GM12878 (cell line): ENCODE measurements at regions not wholly inside any gene's neighbourhood (a gene's known extent, or its start where the extent isn't known, plus 50 kb on each side); places are given as distances from the start of the nearest gene placed in this dataset.

ENCODE experiments used
- ATAC-seq: fragments of 200-7000 bp; cut with Tn5 transposase; 3 replicates; pipeline ENCODE4 v1.9.1; 2020; ENCODE audit warnings: mild to moderate bottlenecking, moderate library complexity
- BruUV-seq: library from RNA; stranded (reverse); fragments of 400-500 nt; replicated peaks from 2 replicates; lab custom pipeline; 2021; lab: Mats Ljungman, UMichigan
- CTCF ChIA-PET: fragments of 300-600 bp; sonication (Branson Sonifier 250); formaldehyde crosslinking; extraction: SDS; loops from one replicate; lab custom pipeline; 2021; ENCODE audit warnings: inconsistent platforms; lab: Yijun Ruan, JAX
- POLR2A ChIA-PET: fragments of 350-600 bp; formaldehyde crosslinking; extraction: SDS; loops from one replicate; lab custom pipeline; 2021; ENCODE audit warnings: inconsistent platforms; lab: Charles Lee
- RAD21 ChIA-PET: fragments of 300-600 bp; sonication (Branson Sonifier 250); formaldehyde crosslinking; loops from one replicate; lab custom pipeline; 2023; ENCODE audit warnings: antibody characterized with exemption; ENCODE audit not compliant: unreplicated experiment; lab: Charles Lee
- SMC1A ChIA-PET: fragments of 300-600 bp; sonication (Branson Sonifier 250); formaldehyde crosslinking; loops from one replicate; lab custom pipeline; 2023; ENCODE audit not compliant: unreplicated experiment, uncharacterized antibody; lab: Charles Lee
- DNase-seq: peaks from one replicate; pipeline ENCODE4 v3.0.0-alpha.2; 2011; ENCODE audit warnings: low read depth, low spot score
- FAIRE-seq: peaks from 3 replicates; lab custom pipeline; 2011; peaks lifted over from hg19 to GRCh38; lab: Jason Lieb, UNC
- H2AFZ ChIP-seq: 2 replicates; pipeline ENCODE4 v1.6.0; 2011; ENCODE audit warnings: low read depth, low read length, control low read depth; ENCODE audit not compliant: control insufficient read depth
- H3K27ac ChIP-seq: 2 replicates; pipeline ENCODE4 v1.5.1; 2011; ENCODE audit warnings: control low read depth; ENCODE audit not compliant: control insufficient read depth, insufficient read depth
- H3K27me3 ChIP-seq, 2 experiments: replicated peaks in 1 of 2; 2 replicates each; pipeline versions ENCODE4 v1.6.0 to v1.6.1; 2011; ENCODE audit warnings: low read length in 1 of 2; ENCODE audit not compliant: control insufficient read depth in 2 of 2, insufficient read depth in 2 of 2
- H3K36me3 ChIP-seq, 2 experiments: 2 replicates each; pipeline ENCODE4 v1.5.1; 2011; ENCODE audit warnings: low read length in 1 of 2; ENCODE audit not compliant: control insufficient read depth in 2 of 2, insufficient read depth in 2 of 2
- H3K4me1 ChIP-seq: 2 replicates; pipeline ENCODE4 v1.6.1; 2011; ENCODE audit warnings: mild to moderate bottlenecking, low read length, moderate library complexity, mixed read lengths; ENCODE audit not compliant: control insufficient read depth, insufficient read depth
- H3K4me2 ChIP-seq: 2 replicates; pipeline ENCODE4 v1.6.0; 2011; ENCODE audit warnings: control low read depth; ENCODE audit not compliant: control insufficient read depth, insufficient read depth
- H3K4me3 ChIP-seq: fragments of 200-600 bp; sonication (generic); 2 replicates; pipeline ENCODE4 v1.5.1; 2016
- H3K79me2 ChIP-seq: 2 replicates; pipeline ENCODE4 v1.6.0; 2011; ENCODE audit warnings: low read length; ENCODE audit not compliant: control insufficient read depth, insufficient read depth
- H3K9ac ChIP-seq: 2 replicates; pipeline ENCODE4 v1.8.0; 2011; ENCODE audit warnings: low read length, control low read depth, mixed read lengths; ENCODE audit not compliant: control insufficient read depth, insufficient read depth
- H3K9me3 ChIP-seq: replicated peaks from 3 replicates; pipeline ENCODE4 v1.5.1; 2011; ENCODE audit warnings: mild to moderate bottlenecking, low read length; ENCODE audit not compliant: control insufficient read depth, insufficient read depth
- H4K20me1 ChIP-seq: 2 replicates; pipeline ENCODE4 v1.6.0; 2011; ENCODE audit not compliant: control insufficient read depth, insufficient read depth
- ASH2L ChIP-seq: fragments of 300-600, 200-600 bp; sonication (generic); IDR thresholded peaks from 2 replicates; pipeline ENCODE4 v1.6.1; 2017; ENCODE audit warnings: low read depth, mild to moderate bottlenecking, borderline replicate concordance
- CBFB ChIP-seq: IDR thresholded peaks from 2 replicates; pipeline ENCODE4 v1.6.1; 2016; ENCODE audit warnings: antibody characterized with exemption, low read depth
- EED ChIP-seq: sonication (generic); IDR thresholded peaks from 2 replicates; pipeline ENCODE4 v1.6.1; 2016; ENCODE audit warnings: antibody characterized with exemption, low read depth
- EZH2 ChIP-seq: IDR thresholded peaks from 2 replicates; pipeline ENCODE4 v1.6.1; 2012; ENCODE audit warnings: low read depth, mild to moderate bottlenecking, control low read depth, inconsistent platforms, low read length, borderline replicate concordance; ENCODE audit not compliant: control insufficient read depth
- GATAD2B ChIP-seq: fragments of 450-650 bp; conservative IDR thresholded peaks from 2 replicates; pipeline ENCODE4 v1.6.1; 2017; ENCODE audit warnings: low read depth, mild to moderate bottlenecking, moderate library complexity
- HCFC1 ChIP-seq: fragments of 150-350 bp; IDR thresholded peaks from 2 replicates; pipeline ENCODE4 v1.6.1; 2014; ENCODE audit warnings: low read length
- LARP7 ChIP-seq: fragments of 450-650 bp; IDR thresholded peaks from 2 replicates; pipeline ENCODE4 v1.6.1; 2017; ENCODE audit warnings: mild to moderate bottlenecking
- MXI1 ChIP-seq: fragments of 150-350 bp; IDR thresholded peaks from 2 replicates; pipeline ENCODE4 v1.6.1; 2011; ENCODE audit warnings: low read depth, mild to moderate bottlenecking, inconsistent platforms, low read length, improper control_type of control experiment
- NBN ChIP-seq: fragments of 450-650 bp; IDR thresholded peaks from 2 replicates; pipeline ENCODE4 v1.6.1; 2016
- POLR2A ChIP-seq: IDR thresholded peaks from 2 replicates; pipeline ENCODE4 v1.6.1; 2011; ENCODE audit warnings: low read depth, mild to moderate bottlenecking, low read length
- SPI1 ChIP-seq: IDR thresholded peaks from 2 replicates; pipeline ENCODE4 v1.6.1; 2011; ENCODE audit warnings: low read depth, mild to moderate bottlenecking, low read length, moderate library complexity, borderline replicate concordance; ENCODE audit not compliant: insufficient read depth
- TAF1 ChIP-seq: IDR thresholded peaks from 2 replicates; pipeline ENCODE4 v1.6.1; 2011; ENCODE audit warnings: mild to moderate bottlenecking, low read depth, low read length, borderline replicate concordance
- ZZZ3 ChIP-seq: IDR thresholded peaks from 2 replicates; pipeline ENCODE4 v1.6.1; 2011; ENCODE audit warnings: low read depth; ENCODE audit not compliant: control insufficient read depth, insufficient read length
- WGBS: methylation state at CpG from one replicate; pipeline ENCODE4 v1.1.6; 2016; ENCODE audit warnings: low lambda C conversion rate; ENCODE audit not compliant: insufficient replicate concordance, insufficient coverage; ENCODE audit errors: missing lambda C conversion rate; 5-methylcytosine and 5-hydroxymethylcytosine counted together
- in situ Hi-C: fragments of 300-500 bp; cut with MboI; formaldehyde crosslinking; loops from 9 replicates; pipeline ENCODE4 v1.14.3; 2018; ENCODE audit warnings: mixed read lengths
- intact Hi-C: fragments of 100-400 bp; cut with micrococcal nuclease; formaldehyde crosslinking; loops from one replicate; pipeline ENCODE4 v1.14.2; 2022; ENCODE audit not compliant: unreplicated experiment
- TF ChIP-seq, protein P1 (sequence below): fragments of 450-650 bp; IDR thresholded peaks from 2 replicates; pipeline ENCODE4 v1.6.1; 2017; ENCODE audit warnings: antibody characterized with exemption, mild to moderate bottlenecking, moderate library complexity

DNA sequence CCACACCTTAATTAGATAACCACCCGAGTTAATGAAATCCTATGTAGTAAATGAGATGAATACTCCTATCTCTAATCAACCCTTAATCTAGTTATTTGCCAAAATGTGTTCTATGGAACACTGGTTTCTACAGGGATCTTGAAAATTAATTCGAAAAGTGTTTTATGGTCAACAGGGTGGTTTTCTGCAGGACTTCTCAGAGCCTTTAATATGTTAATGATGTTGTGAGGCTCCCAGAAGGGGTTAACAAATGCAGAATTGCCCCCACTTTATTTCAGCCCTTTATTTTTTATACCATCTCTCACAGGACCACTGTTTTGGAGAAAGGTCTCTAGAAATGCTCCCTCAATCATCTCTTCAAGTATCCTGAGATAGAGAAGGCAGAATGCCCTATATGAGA lies 153.1 kb upstream of the RPH3A start:
- Histone ChIP-seq H3K4me2 (no peak overlapping the region), H3K9me3 (no peaks in the 10 kb centered on the region), H2AFZ (no peak overlapping the region), H3K4me1 (no peaks in the 10 kb centered on the region), H3K4me3 (no peak overlapping the region), H4K20me1 (no peaks in the 10 kb centered on the region), H3K27me3 (no peaks in the 10 kb centered on the region; a peak in 1 of 4 replicates), H3K36me3 (no peaks in the 10 kb centered on the region), H3K79me2 (no peaks in the 10 kb centered on the region), H3K9ac (no peak overlapping the region), H3K27ac (no peak overlapping the region)
- no TSS peak for BruUV-seq
- TF ChIP-seq GATAD2B: no peak
- no peak for TF ChIP-seq CBFB
- no peak for TF ChIP-seq POLR2A
- TF ChIP-seq, protein P1, sequence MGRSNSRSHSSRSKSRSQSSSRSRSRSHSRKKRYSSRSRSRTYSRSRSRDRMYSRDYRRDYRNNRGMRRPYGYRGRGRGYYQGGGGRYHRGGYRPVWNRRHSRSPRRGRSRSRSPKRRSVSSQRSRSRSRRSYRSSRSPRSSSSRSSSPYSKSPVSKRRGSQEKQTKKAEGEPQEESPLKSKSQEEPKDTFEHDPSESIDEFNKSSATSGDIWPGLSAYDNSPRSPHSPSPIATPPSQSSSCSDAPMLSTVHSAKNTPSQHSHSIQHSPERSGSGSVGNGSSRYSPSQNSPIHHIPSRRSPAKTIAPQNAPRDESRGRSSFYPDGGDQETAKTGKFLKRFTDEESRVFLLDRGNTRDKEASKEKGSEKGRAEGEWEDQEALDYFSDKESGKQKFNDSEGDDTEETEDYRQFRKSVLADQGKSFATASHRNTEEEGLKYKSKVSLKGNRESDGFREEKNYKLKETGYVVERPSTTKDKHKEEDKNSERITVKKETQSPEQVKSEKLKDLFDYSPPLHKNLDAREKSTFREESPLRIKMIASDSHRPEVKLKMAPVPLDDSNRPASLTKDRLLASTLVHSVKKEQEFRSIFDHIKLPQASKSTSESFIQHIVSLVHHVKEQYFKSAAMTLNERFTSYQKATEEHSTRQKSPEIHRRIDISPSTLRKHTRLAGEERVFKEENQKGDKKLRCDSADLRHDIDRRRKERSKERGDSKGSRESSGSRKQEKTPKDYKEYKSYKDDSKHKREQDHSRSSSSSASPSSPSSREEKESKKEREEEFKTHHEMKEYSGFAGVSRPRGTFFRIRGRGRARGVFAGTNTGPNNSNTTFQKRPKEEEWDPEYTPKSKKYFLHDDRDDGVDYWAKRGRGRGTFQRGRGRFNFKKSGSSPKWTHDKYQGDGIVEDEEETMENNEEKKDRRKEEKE: no peak
- no peak for TF ChIP-seq LARP7
- in situ Hi-C loops: no loop called here
- no peak for ATAC-seq
- 25% methylated on average over 2 of the region's 2 CpGs for WGBS
- intact Hi-C loops: no loop called here
- CTCF ChIA-PET: no interaction called here
- RAD21 ChIA-PET: no interaction called here
- no peak for DNase-seq
- SMC1A ChIA-PET: no interaction called here
- POLR2A ChIA-PET: no interaction called here
- no peak for FAIRE-seq

DNA sequence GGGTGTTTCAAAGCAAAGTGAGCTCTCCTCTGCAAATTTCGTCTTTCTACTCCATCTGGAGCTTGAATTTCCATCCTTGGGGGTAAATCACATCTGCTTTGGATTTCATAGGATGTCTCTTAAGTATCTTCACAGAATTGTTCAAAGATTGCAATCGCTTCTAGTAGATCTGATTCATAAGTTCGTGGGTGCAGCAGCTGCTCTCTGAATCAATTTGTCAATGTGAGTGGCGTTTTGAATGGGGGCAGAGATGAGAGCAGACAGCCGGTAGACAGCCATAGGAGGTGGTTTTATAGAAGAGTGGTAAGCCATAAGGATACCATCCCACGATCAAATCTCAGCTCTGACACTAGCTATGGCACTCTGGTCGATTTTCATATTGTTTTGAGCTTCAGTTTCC lies 146.0 kb upstream of the RPH3A start:
- no peak for DNase-seq
- Histone ChIP-seq H3K4me2 (no peak overlapping the region), H3K27ac (no peak overlapping the region), H3K9ac (no peak overlapping the region), H3K79me2 (no peaks in the 10 kb centered on the region), H2AFZ (no peak overlapping the region), H3K4me3 (no peak overlapping the region), H3K4me1 (no peaks in the 10 kb centered on the region), H3K36me3 (no peaks in the 10 kb centered on the region), H4K20me1 (no peaks in the 10 kb centered on the region), H3K9me3 (no peaks in the 10 kb centered on the region), H3K27me3 (no peaks in the 10 kb centered on the region)
- in situ Hi-C loops (no loop called here), intact Hi-C loops (no loop called here)
- ChIA-PET RAD21 (no interaction called here), SMC1A (interaction anchor here (2.0 kb wide), 1 partner anchor 10 kb away, joined by 9 read pairs; no protein-coding TSS in a partner anchor), CTCF (no interaction called here), POLR2A (no interaction called here)
- 1% methylated on average over 7 of the region's 7 CpGs for WGBS
- no peak for FAIRE-seq
- BruUV-seq: no TSS peak
- no peak for ATAC-seq
- TF ChIP-seq ZZZ3: no peak
- no peak for TF ChIP-seq EZH2
- TF ChIP-seq NBN: no peak
- no peak for TF ChIP-seq SPI1
- TF ChIP-seq ASH2L: no peak
- no peak for TF ChIP-seq HCFC1
- no peak for TF ChIP-seq EED
- TF ChIP-seq MXI1: no peak
- TF ChIP-seq TAF1: no peak
